ENCODE measurements at regions not wholly inside any gene's neighbourhood (a gene's known extent, or its start where the extent isn't known, plus 50 kb on each side); places are given as distances from the start of the nearest gene placed in this dataset.

DNA sequence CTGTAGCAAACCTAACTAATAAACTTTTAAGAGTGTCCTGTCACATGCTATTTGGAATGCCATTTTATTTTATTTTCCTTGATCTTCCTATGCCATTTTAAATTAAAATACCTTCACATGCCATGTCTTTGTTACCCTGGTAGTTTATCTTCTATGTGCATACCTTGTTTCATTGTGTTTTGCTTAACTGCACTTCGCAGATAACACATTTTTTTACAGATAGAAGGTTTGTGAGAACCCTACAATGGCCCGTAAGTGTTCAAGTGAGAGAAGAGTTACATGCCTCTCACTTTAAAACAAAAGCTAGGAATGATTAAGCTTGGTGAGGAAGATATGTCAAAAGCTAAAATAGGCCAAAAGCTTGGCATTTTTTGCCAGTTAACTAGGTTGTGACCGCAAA lies 744.1 kb downstream of the STIM2 start:
- H3K4me3 ChIP-seq (replicated peaks in 1 of 2; ENCODE audit: low read depth in 2 of 2, low read length in 2 of 2), result no peak overlapping the region
- DNase-seq (ENCODE audit: low read depth in 2 of 2), result no peak
- TF ChIP-seq, protein P1, sequence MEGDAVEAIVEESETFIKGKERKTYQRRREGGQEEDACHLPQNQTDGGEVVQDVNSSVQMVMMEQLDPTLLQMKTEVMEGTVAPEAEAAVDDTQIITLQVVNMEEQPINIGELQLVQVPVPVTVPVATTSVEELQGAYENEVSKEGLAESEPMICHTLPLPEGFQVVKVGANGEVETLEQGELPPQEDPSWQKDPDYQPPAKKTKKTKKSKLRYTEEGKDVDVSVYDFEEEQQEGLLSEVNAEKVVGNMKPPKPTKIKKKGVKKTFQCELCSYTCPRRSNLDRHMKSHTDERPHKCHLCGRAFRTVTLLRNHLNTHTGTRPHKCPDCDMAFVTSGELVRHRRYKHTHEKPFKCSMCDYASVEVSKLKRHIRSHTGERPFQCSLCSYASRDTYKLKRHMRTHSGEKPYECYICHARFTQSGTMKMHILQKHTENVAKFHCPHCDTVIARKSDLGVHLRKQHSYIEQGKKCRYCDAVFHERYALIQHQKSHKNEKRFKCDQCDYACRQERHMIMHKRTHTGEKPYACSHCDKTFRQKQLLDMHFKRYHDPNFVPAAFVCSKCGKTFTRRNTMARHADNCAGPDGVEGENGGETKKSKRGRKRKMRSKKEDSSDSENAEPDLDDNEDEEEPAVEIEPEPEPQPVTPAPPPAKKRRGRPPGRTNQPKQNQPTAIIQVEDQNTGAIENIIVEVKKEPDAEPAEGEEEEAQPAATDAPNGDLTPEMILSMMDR (IDR thresholded peaks at IDR 0.05; ENCODE audit: low read depth, low read length), result no peak

DNA sequence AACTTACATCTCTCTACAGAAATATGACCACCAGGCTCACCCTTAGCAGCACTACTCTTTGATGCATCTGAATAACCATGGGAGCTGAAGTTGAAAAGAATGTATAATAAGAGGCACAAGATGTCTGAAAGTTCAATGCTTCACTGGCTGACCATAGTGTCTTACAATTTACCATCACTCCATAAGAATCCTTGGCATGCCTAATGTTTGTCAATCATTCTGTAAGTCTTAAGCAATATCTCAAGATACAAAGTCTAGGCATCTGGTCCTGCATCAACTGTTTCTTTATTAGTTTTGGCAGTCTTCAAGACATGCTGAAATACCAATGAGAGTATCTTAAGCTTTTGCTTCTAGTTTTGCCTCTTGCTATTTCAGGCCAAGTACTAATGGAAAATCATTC lies 755.5 kb downstream of the STIM2 start:
- H3K4me3 ChIP-seq (replicated peaks in 1 of 2; ENCODE audit: low read depth in 2 of 2, low read length in 2 of 2), result no peak overlapping the region
- TF ChIP-seq, protein P1 (IDR thresholded peaks at IDR 0.05; ENCODE audit: low read depth, low read length), result no peak
- DNase-seq (ENCODE audit: low read depth in 2 of 2), result no peak

DNA sequence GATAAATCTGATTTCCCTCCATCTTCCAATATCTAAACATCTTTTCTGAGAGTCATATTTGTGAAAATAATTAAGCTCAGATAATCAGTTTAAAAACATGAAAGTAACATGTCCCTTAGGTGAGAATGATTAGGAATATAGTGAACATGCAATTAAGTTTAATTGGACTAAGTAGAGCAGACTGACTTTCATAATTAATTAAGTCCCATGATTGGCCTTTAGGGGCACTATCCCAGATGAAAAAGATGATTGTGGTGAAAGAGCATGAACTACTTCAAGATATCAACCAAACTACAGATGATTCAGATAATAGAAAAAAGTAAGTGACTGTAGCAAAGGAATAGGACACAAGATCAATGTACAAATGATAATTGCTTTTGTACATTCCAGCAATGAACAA lies 758.8 kb downstream of the STIM2 start:
- TF ChIP-seq, protein P1 (IDR thresholded peaks at IDR 0.05; ENCODE audit: low read depth, low read length), result no peak
- no peak for DNase-seq (ENCODE audit: low read depth in 2 of 2)
- H3K4me3 ChIP-seq (replicated peaks in 1 of 2; ENCODE audit: low read depth in 2 of 2, low read length in 2 of 2), result no peak overlapping the region

DNA sequence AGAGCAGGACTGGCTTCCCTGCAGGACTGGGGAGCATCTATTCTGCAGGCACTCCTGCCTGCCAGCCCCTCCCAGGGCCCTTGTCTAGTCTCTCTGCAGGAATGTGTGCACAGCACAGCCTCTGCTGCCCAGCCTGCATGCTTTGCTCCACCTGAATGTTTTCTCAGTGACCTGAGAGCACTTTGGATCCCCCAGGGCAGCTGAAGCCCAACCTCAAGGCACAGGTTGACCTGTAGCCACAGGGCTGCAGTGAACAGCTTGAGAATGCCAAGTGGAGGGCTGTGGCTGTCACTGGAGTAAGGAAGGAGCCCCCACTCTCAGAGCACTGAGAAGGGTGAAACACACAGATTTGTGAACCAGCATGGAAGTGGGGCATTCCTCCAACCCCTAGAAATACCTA lies 760.2 kb downstream of the STIM2 start:
- DNase-seq (ENCODE audit: low read depth in 2 of 2), result no peak
- TF ChIP-seq, protein P1 (IDR thresholded peaks at IDR 0.05; ENCODE audit: low read depth, low read length), result no peak

DNA sequence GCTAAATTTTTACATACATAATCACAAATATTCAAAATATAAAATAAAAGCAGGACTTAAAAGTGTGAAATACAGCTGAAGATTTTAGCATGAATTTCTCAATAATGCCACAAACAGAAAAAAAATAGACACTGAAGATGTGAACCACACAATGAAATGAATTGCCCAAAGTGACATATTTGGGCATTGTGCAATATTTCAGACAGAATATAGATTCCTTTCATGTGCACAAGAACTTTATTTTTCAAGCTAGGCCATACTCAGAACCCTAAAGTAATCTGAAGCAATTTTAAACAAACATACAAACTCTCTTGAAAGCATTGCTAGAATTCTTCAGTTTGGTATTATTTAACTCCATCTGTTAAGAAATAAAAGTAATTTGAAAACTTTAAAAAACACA lies 764.1 kb downstream of the STIM2 start:
- no peak overlapping the region for H3K4me3 ChIP-seq (replicated peaks in 1 of 2; ENCODE audit: low read depth in 2 of 2, low read length in 2 of 2)
- DNase-seq (ENCODE audit: low read depth in 2 of 2), result no peak
- TF ChIP-seq, protein P1 (IDR thresholded peaks at IDR 0.05; ENCODE audit: low read depth, low read length), result no peak

More for the DNA sequence above, 760.2 kb downstream of the STIM2 start:
- no peak overlapping the region for H3K4me3 ChIP-seq (replicated peaks in 1 of 2; ENCODE audit: low read depth in 2 of 2, low read length in 2 of 2)

DNA sequence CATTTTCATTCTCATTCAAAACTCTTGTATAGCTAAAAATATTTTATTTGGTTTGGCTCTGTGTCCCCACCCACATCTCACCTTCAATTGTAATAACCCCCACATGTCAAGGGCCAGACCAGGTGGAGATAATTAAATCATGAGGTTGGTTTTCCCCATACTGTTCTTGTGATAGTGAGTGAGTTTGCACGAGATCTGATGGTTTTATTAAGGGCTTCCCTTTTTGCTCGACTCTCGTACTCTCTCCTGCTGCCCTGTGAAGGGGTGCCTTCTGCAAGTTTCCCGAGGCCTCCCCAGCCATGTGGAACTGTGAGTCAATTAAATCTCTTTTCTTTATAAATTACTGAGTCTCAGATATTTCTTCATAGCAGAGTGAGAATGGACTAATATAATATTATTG lies 768.0 kb downstream of the STIM2 start:
- DNase-seq (ENCODE audit: low read depth in 2 of 2), result no peak
- no peak overlapping the region for H3K4me3 ChIP-seq (replicated peaks in 1 of 2; ENCODE audit: low read depth in 2 of 2, low read length in 2 of 2)
- TF ChIP-seq, protein P1 (IDR thresholded peaks at IDR 0.05; ENCODE audit: low read depth, low read length), result no peak

DNA sequence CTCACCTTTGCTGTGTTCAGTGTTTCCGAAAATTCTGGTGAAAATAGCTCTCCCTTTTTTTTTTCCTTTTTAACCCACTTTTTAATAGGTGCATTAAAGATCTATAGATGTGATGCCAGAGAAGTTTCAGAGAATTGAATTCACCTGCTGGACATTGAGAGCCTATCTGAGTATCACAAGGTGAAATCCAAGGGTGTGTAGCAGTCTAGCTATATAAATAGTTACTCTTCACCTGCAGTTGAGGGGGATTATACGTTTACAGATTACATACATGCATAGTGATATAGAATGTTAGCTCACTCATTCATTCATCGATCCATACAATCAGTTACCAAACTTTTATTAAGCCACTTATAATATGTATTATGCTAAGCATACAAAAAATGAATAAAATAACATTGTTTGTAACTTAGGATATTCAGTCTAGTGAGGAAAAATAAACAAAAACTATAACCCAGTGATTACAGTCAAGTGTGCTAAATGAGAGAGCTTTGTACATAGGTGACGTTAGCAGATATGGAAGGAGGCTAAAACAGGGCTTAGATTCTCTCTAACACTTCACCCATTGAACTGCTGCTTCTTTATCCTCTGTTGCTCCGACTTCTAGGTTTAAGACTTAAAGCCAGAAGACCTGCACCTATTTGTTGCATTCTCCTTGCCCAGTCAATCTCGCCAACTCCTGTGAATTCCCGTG lies 769.0 kb downstream of the STIM2 start:
- DNase-seq (ENCODE audit: low read depth in 2 of 2), result no peak
- no peak overlapping the region for H3K4me3 ChIP-seq (replicated peaks in 1 of 2; ENCODE audit: low read depth in 2 of 2, low read length in 2 of 2)
- TF ChIP-seq, protein P1 (IDR thresholded peaks at IDR 0.05; ENCODE audit: low read depth, low read length), result no peak

Measured in cardiac fibroblast (primary cell).